CD14-positive monocyte (primary cell): ENCODE measurements at regions not wholly inside any gene's neighbourhood (a gene's known extent, or its start where the extent isn't known, plus 50 kb on each side); places are given as distances from the start of the nearest gene placed in this dataset.

Experiments used
- DNase-seq, 3 donors: peaks; one replicate each; pipeline ENCODE4 v3.0.0-alpha.2; 2011 to 2022
- H2AFZ ChIP-seq: 2 replicates; pipeline ENCODE4 v1.6.0; 2012; ENCODE audit warnings: mild to moderate bottlenecking, low read depth, low read length, inconsistent platforms; ENCODE audit not compliant: insufficient read depth, poor library complexity, severe bottlenecking
- H3K27ac ChIP-seq, 2 donors: 1 replicate in 1 of 2; 2 replicates in 1 of 2; pipeline ENCODE4 v1.5.1; 2012 to 2013; ENCODE audit warnings: low read length in 2 of 2, control low read depth in 1 of 2, inconsistent platforms in 1 of 2, low read depth in 1 of 2, mild to moderate bottlenecking in 1 of 2
- H3K27me3 ChIP-seq, 2 donors: one replicate each; pipeline versions ENCODE4 v1.6.0 to v1.6.1; 2011 to 2013; ENCODE audit warnings: low read length in 2 of 2; ENCODE audit not compliant: control insufficient read depth in 2 of 2, insufficient read depth in 2 of 2
- H3K36me3 ChIP-seq, 2 donors: replicated peaks in 1 of 2; 1 replicate in 1 of 2; 2 replicates in 1 of 2; pipeline versions ENCODE4 v1.5.1 to v1.6.1; 2012 to 2013; ENCODE audit warnings: low read length in 2 of 2, control low read depth in 1 of 2, inconsistent platforms in 1 of 2, mild to moderate bottlenecking in 1 of 2; ENCODE audit not compliant: insufficient read depth in 2 of 2, control insufficient read depth in 1 of 2
- H3K4me1 ChIP-seq, 2 donors: 1 replicate in 1 of 2; 2 replicates in 1 of 2; pipeline versions ENCODE4 v1.5.1 to v1.6.1; 2012 to 2013; ENCODE audit warnings: low read length in 2 of 2, control low read depth in 1 of 2, inconsistent platforms in 1 of 2, mild to moderate bottlenecking in 1 of 2, moderate library complexity in 1 of 2; ENCODE audit not compliant: insufficient read depth in 2 of 2, control insufficient read depth in 1 of 2
- H3K4me2 ChIP-seq: replicated peaks from 2 replicates; pipeline ENCODE3; 2012; ENCODE audit warnings: low read length, moderate library complexity, mild to moderate bottlenecking; ENCODE audit not compliant: poor library complexity, severe bottlenecking; ENCODE audit errors: extremely low read depth
- H3K4me3 ChIP-seq, 3 experiments: fragments of 200-600 bp in 1 of 3; sonication (generic) in 1 of 3; replicated peaks in 1 of 3; 1 replicate in 2 of 3; 2 replicates in 1 of 3; pipeline ENCODE4 v1.5.1; 2011 to 2013; ENCODE audit warnings: low read length in 3 of 3, mild to moderate bottlenecking in 3 of 3, control low read depth in 2 of 3, low read depth in 2 of 3, inconsistent platforms in 1 of 3, moderate library complexity in 1 of 3
- H3K79me2 ChIP-seq: 2 replicates; pipeline ENCODE4 v1.6.0; 2012; ENCODE audit warnings: mild to moderate bottlenecking, control low read depth, inconsistent platforms, low read length, moderate library complexity; ENCODE audit not compliant: insufficient read depth
- H3K9ac ChIP-seq: 2 replicates; pipeline ENCODE4 v1.6.0; 2017; ENCODE audit warnings: low read length, mild to moderate bottlenecking; ENCODE audit not compliant: insufficient read depth, poor library complexity, severe bottlenecking
- H3K9me3 ChIP-seq, 2 donors: replicated peaks in 1 of 2; 1 replicate in 1 of 2; 2 replicates in 1 of 2; pipeline versions ENCODE4 v1.5.1 to v1.6.1; 2012 to 2013; ENCODE audit warnings: low read length in 2 of 2, control low read depth in 1 of 2; ENCODE audit not compliant: control insufficient read depth in 1 of 2, insufficient read depth in 1 of 2
- H4K20me1 ChIP-seq: 2 replicates; pipeline ENCODE4 v1.6.0; 2012; ENCODE audit warnings: mild to moderate bottlenecking, low read length, control low read depth, moderate library complexity; ENCODE audit not compliant: insufficient read depth
- H3K27ac Mint-ChIP-seq, 7 donors: one replicate each; pipeline ENCODE4 v1.8.0; 2020; ENCODE audit warnings: mild to moderate bottlenecking in 7 of 7, mixed read lengths in 7 of 7, moderate library complexity in 6 of 7, inconsistent platforms in 2 of 7
- H3K27me3 Mint-ChIP-seq, 3 donors: one replicate each; pipeline ENCODE4 v1.8.0; 2021 to 2022; ENCODE audit warnings: low read depth in 3 of 3, mild to moderate bottlenecking in 3 of 3, mixed read lengths in 3 of 3, moderate library complexity in 3 of 3, inconsistent platforms in 1 of 3
- H3K36me3 Mint-ChIP-seq, 2 donors: one replicate each; pipeline ENCODE4 v1.8.0; 2020; ENCODE audit warnings: mixed read lengths in 2 of 2, inconsistent platforms in 1 of 2, mild to moderate bottlenecking in 1 of 2
- H3K4me1 Mint-ChIP-seq: one replicate; pipeline ENCODE4 v1.8.0; 2020; ENCODE audit warnings: mild to moderate bottlenecking, mixed read lengths
- H3K4me3 Mint-ChIP-seq, 2 donors: one replicate each; pipeline ENCODE4 v1.8.0; 2020; ENCODE audit warnings: mild to moderate bottlenecking in 2 of 2, mixed read lengths in 2 of 2, moderate library complexity in 1 of 2
- H3K9me3 Mint-ChIP-seq, 7 donors: one replicate each; pipeline ENCODE4 v1.8.0; 2020 to 2022; ENCODE audit warnings: mixed read lengths in 7 of 7, mild to moderate bottlenecking in 6 of 7, moderate library complexity in 6 of 7, inconsistent platforms in 2 of 7
- CTCF ChIP-seq: fragments of 200-600 bp; IDR thresholded peaks from one replicate; pipeline ENCODE4 v1.8.0; 2022; ENCODE audit warnings: antibody characterized with exemption, mild to moderate bottlenecking
- WGBS: methylation state at CpG from one replicate; pipeline ENCODE4 v1.1.5; 2013; ENCODE audit warnings: missing lambda C conversion rate; ENCODE audit not compliant: insufficient coverage; 5-methylcytosine and 5-hydroxymethylcytosine counted together
- intact Hi-C, 2 donors: fragments of 100-400 bp; cut with micrococcal nuclease; formaldehyde crosslinking; loops; one replicate each; pipeline versions ENCODE4 v1.15.0 to v1.15.1; 2023

DNA sequence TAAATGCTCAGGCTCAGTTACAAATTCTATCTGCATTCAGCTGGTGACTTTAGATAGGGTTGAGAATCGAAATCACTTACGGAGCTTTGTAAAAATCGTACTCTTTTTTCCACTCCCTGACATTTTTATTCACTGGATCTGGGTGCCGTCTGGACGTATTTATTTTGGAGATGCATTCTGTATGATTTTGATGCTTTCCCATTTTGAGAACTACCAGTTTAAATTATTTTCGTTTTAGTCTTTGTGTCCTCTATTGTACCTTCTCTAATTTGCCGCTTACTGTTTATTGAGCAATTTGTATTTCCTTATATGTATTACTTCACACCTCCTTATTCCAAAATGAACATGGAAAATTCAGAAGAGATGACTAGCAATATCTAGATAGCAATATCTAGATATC is 96.2 kb downstream of the FASLG start:
- Histone ChIP-seq H3K4me1 (peaks cover 6 to 32% of the 10 kb centered on the region in 2 donors), H3K9me3 (no peaks in the 10 kb centered on the region), H3K9ac (no peak overlapping the region), H3K36me3 (no peaks in the 10 kb centered on the region), H4K20me1 (no peaks in the 10 kb centered on the region), H2AFZ (no peak overlapping the region), H3K27ac (no peak overlapping the region), H3K79me2 (no peaks in the 10 kb centered on the region), H3K4me2 (peak overlapping the region; percentile 6), H3K27me3 (peaks cover 0 to 2% of the 10 kb centered on the region in 2 donors), H3K4me3 (peak overlapping the region in 1 of 3 experiments; percentile 25)
- no peak for DNase-seq
- H3K27me3 Mint-ChIP-seq, result peaks cover 0 to 10% (median 3%) of the 10 kb centered on the region in 3 donors
- H3K9me3 Mint-ChIP-seq, result no peaks in the 10 kb centered on the region
- H3K27ac Mint-ChIP-seq, result peak overlapping the region in 1 of 7 donors; percentile 20
- peaks cover 26% of the 10 kb centered on the region for H3K4me1 Mint-ChIP-seq
- intact Hi-C loops, result loop anchor here in 1 of 2 donors (10.0 kb wide), 1 partner anchor 70 kb away; no protein-coding TSS in a partner anchor
- WGBS, result no CpG with 5 or more reads among the region's 7 CpGs
- peak overlapping the region in 1 of 2 donors; percentile 46 for H3K4me3 Mint-ChIP-seq
- H3K36me3 Mint-ChIP-seq, result no peaks in the 10 kb centered on the region
- TF ChIP-seq CTCF, result no peak

DNA sequence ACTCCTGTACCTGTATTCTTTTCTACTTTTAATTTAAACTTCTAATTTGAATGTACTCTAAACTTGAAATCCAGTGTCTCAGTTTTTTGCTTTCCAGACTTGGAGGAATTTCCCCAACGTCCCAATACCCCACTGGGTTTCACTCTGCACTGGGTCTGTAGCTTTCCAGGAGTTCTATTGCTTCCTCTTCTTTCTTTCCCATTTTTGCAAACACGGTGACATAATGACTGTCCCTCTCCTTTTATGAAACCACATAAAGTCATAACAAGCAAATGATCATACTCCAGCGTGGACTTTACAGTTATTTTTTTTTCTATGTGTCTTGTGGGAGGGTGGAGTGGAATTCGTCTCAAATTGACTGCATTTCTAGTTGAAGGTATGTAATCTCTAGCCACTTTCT is 97.1 kb downstream of the FASLG start:
- H3K79me2 ChIP-seq, result no peaks in the 10 kb centered on the region
- no peaks in the 10 kb centered on the region for H3K9me3 Mint-ChIP-seq
- H3K36me3 ChIP-seq, result no peaks in the 10 kb centered on the region
- no peak for TF ChIP-seq CTCF
- peaks cover 26% of the 10 kb centered on the region for H3K4me1 Mint-ChIP-seq
- H3K4me3 Mint-ChIP-seq, result no peak overlapping the region
- H3K27ac ChIP-seq, result no peak overlapping the region
- DNase-seq, result peak in 1 of 3 donors; percentile 51
- H3K9ac ChIP-seq, result no peak overlapping the region
- H3K27ac Mint-ChIP-seq, result peak overlapping the region in 1 of 7 donors; percentile 0
- H3K36me3 Mint-ChIP-seq, result no peaks in the 10 kb centered on the region
- H2AFZ ChIP-seq, result no peak overlapping the region
- H3K4me2 ChIP-seq, result no peak overlapping the region
- no peaks in the 10 kb centered on the region for H4K20me1 ChIP-seq
- peaks cover 6 to 32% of the 10 kb centered on the region in 2 donors for H3K4me1 ChIP-seq
- peaks cover 0 to 2% of the 10 kb centered on the region in 2 donors for H3K27me3 ChIP-seq
- intact Hi-C loops, result loop anchor here in 1 of 2 donors (10.0 kb wide), 1 partner anchor 69 kb away; no protein-coding TSS in a partner anchor
- peaks cover 0 to 10% (median 3%) of the 10 kb centered on the region in 3 donors for H3K27me3 Mint-ChIP-seq
- WGBS, result 25% methylated on average over 1 of the region's 4 CpGs
- no peak overlapping the region for H3K4me3 ChIP-seq
- no peaks in the 10 kb centered on the region for H3K9me3 ChIP-seq
